C4-2B (cell line): ENCODE measurements at regions not wholly inside any gene's neighbourhood (a gene's known extent, or its start where the extent isn't known, plus 50 kb on each side); places are given as distances from the start of the nearest gene placed in this dataset.
A peak's percentile ranks its signal among the peaks of the same experiment; 100 is the strongest.

Experiments used
- H3K27ac ChIP-seq: fragments of 450-650 bp; 2 replicates; pipeline ENCODE4 v1.5.1; 2017
- ZFX ChIP-seq: fragments of 450-650 bp; IDR thresholded peaks from 2 replicates; pipeline ENCODE4 v1.6.1; 2017
- TF ChIP-seq, protein P1 (sequence below): fragments of 450-650 bp; conservative IDR thresholded peaks from 2 replicates; pipeline ENCODE4 v1.5.1; 2017; ENCODE audit warnings: mild to moderate bottlenecking

DNA sequence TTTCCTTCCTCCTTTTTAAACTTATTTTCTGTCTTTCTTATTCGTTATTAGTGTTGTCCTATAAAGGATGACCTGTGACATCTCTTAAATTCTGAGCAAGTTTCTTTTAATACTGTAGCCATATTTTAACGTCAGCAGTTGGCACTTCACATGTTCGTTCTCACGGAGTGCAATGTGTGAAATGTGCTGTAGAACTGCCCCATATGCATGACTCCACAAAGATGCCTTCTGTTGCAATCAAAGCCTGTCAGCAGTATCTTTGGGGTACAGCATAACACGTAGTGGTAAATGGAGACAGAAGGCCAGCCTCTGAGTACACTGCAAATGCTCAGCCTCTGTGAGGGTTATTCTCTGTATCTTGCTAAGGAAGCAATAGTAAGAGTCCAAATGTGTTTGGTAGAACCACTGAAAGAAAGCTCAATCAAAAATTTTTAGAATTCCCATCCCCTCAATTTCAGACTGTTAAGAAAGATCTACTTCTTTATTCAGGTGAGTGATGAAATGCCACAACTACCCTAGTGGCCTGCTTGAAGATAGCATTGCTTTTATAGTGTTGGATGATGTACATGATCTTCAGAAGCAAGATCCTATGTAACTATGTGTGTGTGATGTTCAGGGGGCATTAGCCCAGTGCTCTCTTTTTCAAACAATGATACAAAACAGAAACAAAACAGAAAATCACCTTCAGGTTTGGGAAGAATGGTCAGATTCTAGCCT, 277.7 kb downstream of the TMEM167A start:
- TF ChIP-seq, protein P1, sequence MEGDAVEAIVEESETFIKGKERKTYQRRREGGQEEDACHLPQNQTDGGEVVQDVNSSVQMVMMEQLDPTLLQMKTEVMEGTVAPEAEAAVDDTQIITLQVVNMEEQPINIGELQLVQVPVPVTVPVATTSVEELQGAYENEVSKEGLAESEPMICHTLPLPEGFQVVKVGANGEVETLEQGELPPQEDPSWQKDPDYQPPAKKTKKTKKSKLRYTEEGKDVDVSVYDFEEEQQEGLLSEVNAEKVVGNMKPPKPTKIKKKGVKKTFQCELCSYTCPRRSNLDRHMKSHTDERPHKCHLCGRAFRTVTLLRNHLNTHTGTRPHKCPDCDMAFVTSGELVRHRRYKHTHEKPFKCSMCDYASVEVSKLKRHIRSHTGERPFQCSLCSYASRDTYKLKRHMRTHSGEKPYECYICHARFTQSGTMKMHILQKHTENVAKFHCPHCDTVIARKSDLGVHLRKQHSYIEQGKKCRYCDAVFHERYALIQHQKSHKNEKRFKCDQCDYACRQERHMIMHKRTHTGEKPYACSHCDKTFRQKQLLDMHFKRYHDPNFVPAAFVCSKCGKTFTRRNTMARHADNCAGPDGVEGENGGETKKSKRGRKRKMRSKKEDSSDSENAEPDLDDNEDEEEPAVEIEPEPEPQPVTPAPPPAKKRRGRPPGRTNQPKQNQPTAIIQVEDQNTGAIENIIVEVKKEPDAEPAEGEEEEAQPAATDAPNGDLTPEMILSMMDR = peak; percentile 18; the same call in 1 of the 2 replicates
- no peak for TF ChIP-seq ZFX
- H3K27ac ChIP-seq = no peak overlapping the region

DNA sequence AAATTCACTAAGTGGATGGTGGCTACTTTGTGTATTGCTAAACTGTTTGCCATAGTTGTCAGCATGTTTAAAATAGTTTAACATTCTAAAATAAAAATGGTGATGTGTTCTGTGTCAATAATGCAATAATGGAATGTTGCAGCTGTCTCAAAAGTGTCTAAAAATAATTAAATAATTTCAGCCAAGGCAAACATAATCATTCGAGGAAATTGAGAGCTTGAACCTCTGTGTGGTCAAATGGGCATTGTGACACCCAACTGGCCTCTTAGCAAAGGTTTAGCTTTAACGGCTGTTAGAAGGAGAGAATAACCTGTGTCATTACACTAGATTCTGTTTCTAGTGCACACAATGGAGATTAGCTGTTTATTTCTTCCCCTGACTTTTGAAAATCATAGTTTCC, 278.5 kb downstream of the TMEM167A start:
- H3K27ac ChIP-seq = no peak overlapping the region
- no peak for TF ChIP-seq ZFX
- TF ChIP-seq, protein P1 = no peak

DNA sequence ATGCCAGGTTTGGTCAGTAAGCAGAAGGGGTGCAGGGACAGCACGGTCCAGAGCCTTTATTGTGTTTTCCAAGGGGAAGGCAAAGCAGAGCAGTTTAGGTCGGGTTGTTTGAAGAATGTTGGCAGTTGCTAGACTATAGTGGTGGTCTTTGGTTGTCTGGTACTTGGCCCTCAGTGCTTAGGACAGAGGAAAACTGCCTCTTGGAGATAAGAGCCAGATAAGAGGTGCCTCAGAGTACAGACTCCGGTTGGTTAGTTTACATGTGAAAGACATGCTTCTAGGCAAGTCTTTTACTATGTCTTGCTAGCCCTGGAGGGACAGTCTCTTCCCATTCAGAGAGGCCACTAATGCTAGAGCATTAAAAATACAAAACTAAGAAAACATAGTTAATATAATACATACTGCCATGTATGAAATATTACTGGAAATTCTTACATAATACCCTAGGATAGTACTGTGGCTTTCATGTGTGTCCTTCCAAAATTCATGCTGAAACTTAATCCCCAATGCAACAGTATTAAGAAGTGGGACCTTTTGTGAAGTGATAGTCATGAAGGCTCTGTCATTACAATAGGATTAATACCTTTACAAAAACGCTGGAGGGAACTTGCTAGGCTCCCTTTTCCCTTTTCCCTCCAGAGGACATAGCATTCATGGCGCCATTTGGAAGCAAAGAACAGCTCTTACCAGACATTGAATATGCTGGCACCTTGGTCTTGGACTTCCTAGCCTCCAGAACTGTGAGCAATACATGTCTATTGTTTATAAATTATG, 280.4 kb downstream of the TMEM167A start:
- TF ChIP-seq, protein P1 = no peak
- TF ChIP-seq ZFX = no peak
- no peak overlapping the region for H3K27ac ChIP-seq

DNA sequence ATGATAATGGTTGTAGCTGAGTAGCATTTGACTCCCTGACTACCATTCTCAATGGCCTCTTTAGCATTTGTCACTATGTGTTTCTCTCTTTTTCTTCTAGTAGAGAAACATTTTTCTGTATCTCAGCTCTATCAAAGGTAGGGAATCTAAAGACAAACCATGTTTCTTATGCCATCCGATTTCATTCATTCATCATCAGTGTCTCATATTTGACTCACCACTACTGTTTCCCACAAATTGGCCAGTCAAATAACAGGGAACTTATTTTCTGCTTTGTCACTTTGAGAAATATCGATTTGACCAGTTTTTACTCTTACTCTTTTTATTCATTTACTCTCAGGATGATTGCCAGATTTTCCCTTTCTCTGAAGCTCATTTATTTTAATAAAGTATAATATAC, 282.3 kb downstream of the TMEM167A start:
- H3K27ac ChIP-seq = no peak overlapping the region
- TF ChIP-seq, protein P1 = no peak
- no peak for TF ChIP-seq ZFX

DNA sequence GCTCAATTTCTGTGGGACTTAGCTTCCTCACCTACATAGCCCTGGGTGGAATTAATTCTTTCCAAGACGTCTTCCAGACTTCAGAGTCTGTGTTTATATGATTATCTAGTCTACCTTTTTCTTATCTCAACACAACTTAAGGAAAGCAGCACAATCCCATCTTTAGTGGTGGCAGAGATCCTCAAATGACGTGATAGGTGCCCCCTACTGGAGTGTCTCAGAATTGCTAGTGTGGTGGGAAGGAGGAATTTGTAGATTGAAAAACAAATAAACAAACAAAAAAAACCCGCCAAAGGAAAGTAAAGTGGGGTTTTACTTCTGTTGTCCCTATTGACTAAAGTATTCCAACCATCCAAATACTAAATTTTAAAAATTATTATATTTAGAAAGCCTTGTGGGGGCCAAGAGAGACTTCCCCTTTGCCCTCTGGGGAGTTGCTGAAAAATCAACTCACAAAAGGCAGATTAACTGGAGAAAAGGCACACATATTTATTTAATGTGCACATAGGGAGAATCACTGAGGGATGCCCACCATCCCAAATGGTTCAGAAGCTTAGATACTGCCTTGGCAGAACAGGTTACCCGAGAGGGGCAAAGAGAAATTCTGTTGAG, 283.3 kb downstream of the TMEM167A start:
- TF ChIP-seq, protein P1 = peak; percentile 90
- no peak for TF ChIP-seq ZFX
- no peak overlapping the region for H3K27ac ChIP-seq

DNA sequence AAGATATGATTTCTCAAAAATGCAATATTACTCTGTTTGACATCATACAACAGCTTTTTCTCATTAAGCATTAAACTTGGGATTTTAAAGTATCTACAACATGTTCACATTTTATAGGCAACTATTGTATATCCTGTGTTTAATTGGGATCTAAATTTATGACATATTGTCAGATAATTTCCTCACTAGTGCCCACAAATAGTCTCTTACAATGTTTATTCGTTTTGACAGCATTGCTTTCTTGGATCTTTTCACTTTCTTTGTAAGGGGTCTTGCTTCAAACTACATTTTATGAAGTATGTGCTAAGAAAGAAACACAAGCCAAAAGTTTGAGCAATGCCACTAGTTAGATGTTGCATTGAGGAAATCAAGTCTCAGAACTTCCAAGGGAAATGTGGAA, 285.1 kb downstream of the TMEM167A start:
- no peak for TF ChIP-seq ZFX
- TF ChIP-seq, protein P1 = no peak

DNA sequence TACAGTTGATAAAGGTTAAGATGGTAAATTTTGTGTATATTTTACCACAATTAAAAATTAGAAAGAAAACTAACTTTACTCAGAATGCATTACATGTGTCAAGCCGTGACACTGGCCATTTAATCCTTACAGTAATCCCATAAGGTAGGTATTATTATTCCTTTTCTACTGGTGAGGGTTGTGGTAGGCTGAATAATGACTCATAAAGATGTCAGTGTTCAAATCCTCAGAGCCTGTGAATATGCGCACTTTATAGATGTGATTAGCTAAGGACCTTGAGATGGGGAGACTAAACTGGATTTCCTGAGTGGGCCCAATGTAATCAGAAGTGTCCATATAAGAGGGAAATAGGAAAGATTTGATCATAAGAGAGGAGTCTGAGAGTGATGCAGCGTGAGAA, 288.1 kb downstream of the TMEM167A start:
- H3K27ac ChIP-seq = no peak overlapping the region
- TF ChIP-seq, protein P1 = no peak
- no peak for TF ChIP-seq ZFX

More for the DNA sequence above, 285.1 kb downstream of the TMEM167A start:
- no peak overlapping the region for H3K27ac ChIP-seq
